SH-SY5Y (cell line): ENCODE measurements at regions not wholly inside any gene's neighbourhood (a gene's known extent, or its start where the extent isn't known, plus 50 kb on each side); places are given as distances from the start of the nearest gene placed in this dataset.

ENCODE experiments used
- GATA2 ChIP-seq: IDR thresholded peaks from 2 replicates; pipeline ENCODE4 v1.6.1; 2011; ENCODE audit warnings: mild to moderate bottlenecking, low read depth, low read length
- GATA3 ChIP-seq: IDR thresholded peaks from 2 replicates; pipeline ENCODE4 v1.6.1; 2011; ENCODE audit warnings: low read depth, mild to moderate bottlenecking, low read length, moderate library complexity

DNA sequence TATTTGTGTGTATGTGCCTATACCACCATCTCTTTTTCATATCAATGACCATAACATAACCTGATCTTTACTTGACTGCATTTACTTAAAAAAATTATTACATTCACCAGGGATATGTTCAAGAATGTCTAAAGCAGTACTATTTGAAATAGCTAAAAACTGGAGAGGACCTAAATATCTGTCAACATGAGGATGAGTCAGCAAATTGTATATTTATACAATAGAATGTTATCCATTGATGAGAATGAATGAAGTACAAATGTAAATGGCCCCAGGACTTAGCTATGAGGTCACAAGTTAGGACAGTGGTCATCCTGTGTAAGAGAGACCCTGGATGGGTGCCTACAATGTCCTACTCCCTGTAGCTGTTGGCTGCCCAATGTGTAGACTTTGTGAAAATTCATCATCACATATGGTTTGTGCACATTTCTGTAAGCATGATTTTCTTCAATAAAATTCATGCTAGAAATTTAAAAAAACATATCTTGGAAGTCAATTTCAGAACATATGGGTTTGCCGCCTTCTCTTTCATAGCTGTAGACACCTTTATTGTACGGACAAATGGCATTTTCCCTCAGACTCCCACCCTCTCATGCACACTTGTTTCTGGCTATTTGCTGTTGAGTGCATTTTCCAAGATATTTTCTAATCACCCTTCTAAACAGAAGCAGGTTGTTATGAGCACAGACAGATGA, 202.4 kb downstream of the CDH26 start:
- TF ChIP-seq GATA3: no peak
- no peak for TF ChIP-seq GATA2
